Left renal cortex interstitium (tissue), 4 donors: ENCODE measurements at regions not wholly inside any gene's neighbourhood (a gene's known extent, or its start where the extent isn't known, plus 50 kb on each side); places are given as distances from the start of the nearest gene placed in this dataset.

ENCODE experiments used
- DNase-seq, 4 donors: peaks; one replicate each; pipeline ENCODE4 v3.0.0-alpha.2; 2013; ENCODE audit warnings: low read depth in 4 of 4, low spot score in 2 of 4, missing footprints in 1 of 4

GRCh38 chr20:43863821-43864544 lies 50.7 kb upstream of the TOX2 start:
- DNase-seq: no peak

- no peak for DNase-seq
These were observed 51.3 kb upstream of the TOX2 start for GRCh38 chr20:43863330-43863729.

GRCh38 chr20:43862438-43862837 lies 52.2 kb upstream of the TOX2 start:
- no peak for DNase-seq

GRCh38 chr20:43859994-43860393 lies 54.7 kb upstream of the TOX2 start:
- no peak for DNase-seq

GRCh38 chr20:43857932-43858331 lies 56.7 kb upstream of the TOX2 start:
- no peak for DNase-seq

- DNase-seq: no peak
These were observed 57.5 kb upstream of the TOX2 start for GRCh38 chr20:43857127-43857526.

GRCh38 chr20:43855803-43856202 lies 58.8 kb upstream of the TOX2 start:
- DNase-seq: no peak

- no peak for DNase-seq
These were observed 60.7 kb upstream of the TOX2 start for GRCh38 chr20:43853918-43854317.

- DNase-seq: no peak
These were observed 61.4 kb upstream of the TOX2 start for GRCh38 chr20:43853174-43853803.

GRCh38 chr20:43849496-43850186 lies 65.0 kb upstream of the TOX2 start:
- DNase-seq: no peak

- DNase-seq: no peak
These were observed 68.1 kb upstream of the TOX2 start for GRCh38 chr20:43846516-43846905.

- no peak for DNase-seq
These were observed 69.7 kb upstream of the TOX2 start for GRCh38 chr20:43844778-43845614.

GRCh38 chr20:43843965-43844660 lies 70.5 kb upstream of the TOX2 start:
- DNase-seq: no peak

GRCh38 chr20:43843096-43843964 lies 71.3 kb upstream of the TOX2 start:
- DNase-seq: no peak

- DNase-seq: no peak
These were observed 72.3 kb upstream of the TOX2 start for GRCh38 chr20:43842126-43843020.

- DNase-seq: no peak
These were observed 74.1 kb upstream of the TOX2 start for GRCh38 chr20:43840382-43841070.

- DNase-seq: no peak
These were observed 74.9 kb upstream of the TOX2 start for GRCh38 chr20:43839793-43840199.

GRCh38 chr20:43838703-43839060 lies 76.0 kb upstream of the TOX2 start:
- DNase-seq: no peak
